Suprapubic skin (tissue), 4 donors: ENCODE measurements at regions not wholly inside any gene's neighbourhood (a gene's known extent, or its start where the extent isn't known, plus 50 kb on each side); places are given as distances from the start of the nearest gene placed in this dataset.
"Not testable (repeated sequence)": the region's sequence is repeated elsewhere in the genome, so short reads cannot be mapped to it uniquely, and the experiment has no call there.

ENCODE experiments used
- DNase-seq, 2 donors: peaks; one replicate each; pipeline ENCODE4 v3.0.0-alpha.2; 2019; ENCODE audit warnings: low spot score in 2 of 2
- H3K27ac ChIP-seq: fragments of 200-600 bp; sonication (generic); one replicate; pipeline ENCODE4 v1.5.1; 2019
- H3K27me3 ChIP-seq: fragments of 200-600 bp; sonication (generic); one replicate; pipeline ENCODE4 v1.5.1; 2019
- H3K36me3 ChIP-seq: fragments of 200-600 bp; sonication (generic); one replicate; pipeline ENCODE4 v1.5.1; 2019
- H3K4me1 ChIP-seq: fragments of 200-600 bp; sonication (generic); one replicate; pipeline ENCODE4 v1.5.1; 2019
- H3K4me3 ChIP-seq: fragments of 200-600 bp; sonication (generic); one replicate; pipeline ENCODE4 v1.5.1; 2019; ENCODE audit warnings: mild to moderate bottlenecking
- H3K9me3 ChIP-seq: fragments of 200-600 bp; sonication (generic); one replicate; pipeline ENCODE4 v1.5.1; 2019
- CTCF ChIP-seq, 2 donors: fragments of 200-600 bp in 1 of 2; fragments of 450-650 bp in 1 of 2; sonication (generic) in 1 of 2; IDR thresholded peaks; one replicate each; pipeline ENCODE4 v1.5.1; 2016 to 2019; ENCODE audit warnings: antibody characterized with exemption in 2 of 2, mild to moderate bottlenecking in 1 of 2, moderate library complexity in 1 of 2
- EP300 ChIP-seq: sonication (generic); formaldehyde crosslinking; IDR thresholded peaks from one replicate; pipeline ENCODE4 v1.6.1; 2017; ENCODE audit warnings: antibody characterized with exemption
- POLR2A ChIP-seq, 2 donors: fragments of 450-650 bp; IDR thresholded peaks; one replicate each; pipeline ENCODE4 v1.6.1; 2017; ENCODE audit warnings: antibody characterized with exemption in 2 of 2, mild to moderate bottlenecking in 2 of 2, moderate library complexity in 2 of 2
- POLR2AphosphoS5 ChIP-seq, 3 donors: sonication (generic); formaldehyde crosslinking; IDR thresholded peaks; one replicate each; pipeline ENCODE4 v1.6.1; 2017; ENCODE audit warnings: antibody characterized with exemption in 3 of 3
- WGBS: methylation state at CpG from one replicate; pipeline ENCODE4 v1.1.5; 2018; 5-methylcytosine and 5-hydroxymethylcytosine counted together

GRCh38 chr4:3936184-3936583 lies 170.0 kb downstream of the ADRA2C start:
- no peak overlapping the region for H3K27ac ChIP-seq
- H3K36me3 ChIP-seq, result no peaks in the 10 kb centered on the region
- no peak for DNase-seq
- H3K4me3 ChIP-seq, result no peak overlapping the region
- no peaks in the 10 kb centered on the region for H3K9me3 ChIP-seq
- peaks cover 4% of the 10 kb centered on the region for H3K4me1 ChIP-seq
- no peak for TF ChIP-seq EP300
- no peak for TF ChIP-seq POLR2AphosphoS5 (IDR thresholded peaks at IDR 0.05)
- TF ChIP-seq CTCF (IDR thresholded peaks at IDR 0.05), result no peak
- no peak for TF ChIP-seq POLR2A (IDR thresholded peaks at IDR 0.05)
- H3K27me3 ChIP-seq, result no peaks in the 10 kb centered on the region
- WGBS, result 94% methylated on average over 2 of the region's 13 CpGs

GRCh38 chr4:3937849-3938562 lies 171.8 kb downstream of the ADRA2C start:
- 39% methylated on average over 6 of the region's 18 CpGs for WGBS

GRCh38 chr4:3938676-3939075 lies 172.5 kb downstream of the ADRA2C start:
- WGBS, result 59% methylated on average over 5 of the region's 8 CpGs
- H3K27me3 ChIP-seq, H3K4me1 ChIP-seq, H3K9me3 ChIP-seq, H3K27ac ChIP-seq, DNase-seq, H3K36me3 ChIP-seq, H3K4me3 ChIP-seq: not testable (repeated sequence)

More at GRCh38 chr4:3937849-3938562, 171.8 kb downstream of the ADRA2C start:
- H3K27me3 ChIP-seq, DNase-seq, H3K4me1 ChIP-seq, H3K36me3 ChIP-seq, H3K4me3 ChIP-seq, H3K27ac ChIP-seq, H3K9me3 ChIP-seq: not testable (repeated sequence)

GRCh38 chr4:3939954-3940591 lies 173.9 kb downstream of the ADRA2C start:
- WGBS, result 43% methylated on average over 10 of the region's 10 CpGs
- not testable (repeated sequence) for DNase-seq

GRCh38 chr4:3941735-3942522 lies 175.7 kb downstream of the ADRA2C start:
- not testable (repeated sequence) for H3K27me3 ChIP-seq

More at GRCh38 chr4:3939954-3940591, 173.9 kb downstream of the ADRA2C start:
- not testable (repeated sequence) for H3K9me3 ChIP-seq, H3K27ac ChIP-seq, H3K36me3 ChIP-seq, H3K4me3 ChIP-seq, H3K27me3 ChIP-seq, H3K4me1 ChIP-seq

GRCh38 chr4:3942569-3942971 lies 176.4 kb downstream of the ADRA2C start:
- H3K27me3 ChIP-seq, H3K9me3 ChIP-seq, H3K4me3 ChIP-seq, H3K4me1 ChIP-seq, H3K27ac ChIP-seq: not testable (repeated sequence)
- H3K36me3 ChIP-seq, result peaks cover 14% of the 10 kb centered on the region
- peak in 1 of 2 donors; percentile 76 for DNase-seq
- peak; percentile 9 to 58 for TF ChIP-seq CTCF (IDR thresholded peaks at IDR 0.05)
- 4% methylated on average over 12 of the region's 12 CpGs for WGBS

More at GRCh38 chr4:3941735-3942522, 175.7 kb downstream of the ADRA2C start:
- DNase-seq, H3K9me3 ChIP-seq, H3K4me1 ChIP-seq, H3K27ac ChIP-seq, H3K4me3 ChIP-seq: not testable (repeated sequence)
- peaks cover 11% of the 10 kb centered on the region for H3K36me3 ChIP-seq
- 46% methylated on average over 17 of the region's 17 CpGs for WGBS

- H3K9me3 ChIP-seq, H3K27ac ChIP-seq, DNase-seq, H3K27me3 ChIP-seq, H3K4me3 ChIP-seq, H3K4me1 ChIP-seq: not testable (repeated sequence)
- WGBS, result 66% methylated on average over 8 of the region's 8 CpGs
- peaks cover 19% of the 10 kb centered on the region for H3K36me3 ChIP-seq
These were observed 176.9 kb downstream of the ADRA2C start for GRCh38 chr4:3943051-3943450.
